HG02588 (cell line): ENCODE measurements at regions not wholly inside any gene's neighbourhood (a gene's known extent, or its start where the extent isn't known, plus 50 kb on each side); places are given as distances from the start of the nearest gene placed in this dataset.
"Not testable (repeated sequence)": the region's sequence is repeated elsewhere in the genome, so short reads cannot be mapped to it uniquely, and the experiment has no call there.

Source experiments
- ATAC-seq: cut with Tn5 transposase; IDR thresholded peaks from one replicate; pipeline ENCODE4 v1.9.1; 2021; ENCODE audit warnings: mild to moderate bottlenecking, moderate library complexity; ENCODE audit not compliant: unreplicated experiment

DNA sequence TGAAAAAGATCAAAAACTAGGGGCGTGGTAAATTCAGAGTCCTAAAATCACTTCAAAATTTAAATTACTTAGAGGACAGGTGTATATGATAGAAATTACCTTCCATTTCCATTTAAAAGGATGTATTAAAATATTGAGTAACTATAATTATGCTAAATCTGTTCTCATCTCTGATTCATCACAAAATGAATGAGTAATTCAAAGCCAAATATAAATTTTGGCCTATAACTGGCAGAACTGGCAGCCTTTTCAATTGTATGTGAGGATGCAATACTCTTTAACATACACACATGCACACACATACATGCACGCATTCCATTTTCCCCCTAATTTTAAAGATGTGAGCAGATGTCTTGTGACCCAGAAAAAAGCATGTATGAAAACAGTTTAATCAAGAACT lies 194.6 kb downstream of the EPM2A start:
- no peak for ATAC-seq

- no peak for ATAC-seq
Observed at GRCh38 chr6:145544041-145544440, 191.3 kb downstream of the EPM2A start.

GRCh38 chr6:145544514-145544913 lies 190.8 kb downstream of the EPM2A start:
- no peak for ATAC-seq

DNA sequence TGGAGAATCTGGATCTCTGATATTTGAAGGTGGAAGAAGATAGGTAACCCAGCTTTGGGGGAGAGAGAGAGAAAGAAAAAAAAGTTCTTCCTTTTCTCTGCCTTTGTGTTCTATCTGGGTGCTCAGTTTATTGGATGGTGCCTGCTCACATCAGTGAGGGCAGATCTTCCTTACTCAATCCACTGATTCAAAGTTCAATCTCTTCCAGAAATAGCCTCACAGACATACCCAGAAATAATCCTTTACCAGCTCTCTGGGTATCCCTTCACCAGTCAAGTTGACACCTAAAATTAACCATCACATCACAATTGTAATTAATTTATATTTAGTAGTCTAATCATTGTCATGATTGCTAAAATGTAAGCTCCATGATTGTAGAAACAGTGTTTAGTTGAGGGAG lies 189.1 kb downstream of the EPM2A start:
- no peak for ATAC-seq

DNA sequence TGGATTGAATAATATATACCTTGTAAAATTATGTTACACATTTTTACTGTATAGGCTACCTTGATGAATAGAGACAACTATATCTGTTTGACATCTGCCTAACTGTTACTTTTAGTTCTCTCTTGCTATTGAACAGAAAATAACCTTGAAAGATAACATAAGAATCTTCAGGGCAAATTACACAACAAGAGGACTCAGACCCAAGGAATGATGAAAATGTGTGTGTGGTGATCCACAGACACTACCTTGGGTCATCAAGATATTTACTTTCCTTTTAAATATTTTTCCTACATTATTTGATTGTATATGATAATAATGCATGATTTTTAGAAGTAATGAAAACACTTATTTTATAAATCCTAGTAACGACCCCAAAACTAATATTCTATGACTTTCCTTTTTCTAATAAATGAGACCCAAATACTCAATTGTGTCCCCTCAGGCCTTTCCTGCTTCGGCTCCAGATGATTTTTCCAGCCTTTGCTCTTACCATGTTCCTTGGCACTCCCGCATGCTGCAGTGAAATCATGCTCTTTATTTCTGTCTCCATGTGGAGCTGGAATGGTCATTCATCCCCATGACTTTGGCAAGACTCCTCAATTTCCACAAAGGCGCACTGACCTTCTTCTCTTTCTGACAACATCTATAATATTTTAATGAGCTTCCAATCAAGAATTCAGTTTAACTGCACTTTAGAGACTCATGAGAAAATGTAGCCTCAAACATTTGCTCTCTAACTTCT lies 187.6 kb downstream of the EPM2A start:
- no peak for ATAC-seq

DNA sequence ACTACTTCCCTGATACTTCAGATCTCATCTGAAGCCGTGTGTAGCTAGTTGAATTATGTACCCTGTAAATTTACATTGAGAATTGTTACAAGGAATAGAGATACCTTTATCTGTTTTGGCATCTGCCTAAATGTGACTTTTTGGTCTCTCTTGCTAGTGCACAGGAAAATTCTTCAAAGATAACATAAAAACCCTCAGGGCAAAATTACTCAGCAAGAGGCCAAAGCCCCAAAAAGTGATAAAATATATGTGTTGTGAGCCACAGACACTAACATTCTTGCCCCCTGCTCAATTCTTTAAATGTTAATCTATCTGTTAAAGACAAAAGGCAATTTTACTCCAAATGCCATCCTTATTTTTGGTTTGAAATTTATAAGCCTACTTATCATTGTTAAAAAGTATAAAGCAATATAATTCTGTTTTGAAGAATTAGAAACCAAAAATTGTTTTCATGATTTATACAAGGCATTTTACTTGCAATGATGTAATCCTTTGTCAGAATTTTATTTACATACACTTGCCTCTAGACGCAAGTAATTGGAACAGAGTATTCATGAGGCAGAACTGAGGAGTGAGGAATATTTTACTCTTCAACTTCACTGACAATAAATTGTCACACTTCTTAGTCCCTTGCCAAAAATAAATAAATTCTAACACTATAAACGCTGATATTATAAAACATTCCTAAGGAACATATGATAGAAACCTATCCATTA lies 186.2 kb downstream of the EPM2A start:
- no peak for ATAC-seq

- ATAC-seq, result no peak
Observed at GRCh38 chr6:145551164-145551563, 184.2 kb downstream of the EPM2A start.

DNA sequence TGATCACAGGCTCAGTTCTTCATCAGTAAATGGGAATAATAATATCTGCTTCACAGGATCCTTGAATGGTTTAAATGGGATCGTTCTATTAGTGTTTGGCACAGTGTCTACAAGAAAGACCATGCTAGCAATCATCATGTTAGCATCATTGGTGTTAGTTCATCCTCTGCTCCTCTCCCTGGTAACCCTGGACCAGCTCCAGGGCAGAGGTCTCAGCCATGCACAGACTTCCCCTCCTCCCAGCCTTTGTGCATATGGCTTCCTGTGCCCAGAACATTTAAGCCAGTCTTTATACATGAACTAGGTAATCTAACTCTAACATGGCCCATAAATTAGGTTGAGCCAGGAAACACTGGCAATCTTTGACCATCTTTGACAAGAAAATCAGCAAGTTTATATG lies 180.2 kb downstream of the EPM2A start:
- ATAC-seq, result no peak

GRCh38 chr6:145557474-145557873 lies 177.8 kb downstream of the EPM2A start:
- no peak for ATAC-seq

GRCh38 chr6:145559836-145560235 lies 175.5 kb downstream of the EPM2A start:
- ATAC-seq, result no peak

- no peak for ATAC-seq
Observed at GRCh38 chr6:145561095-145562072, 173.9 kb downstream of the EPM2A start.

DNA sequence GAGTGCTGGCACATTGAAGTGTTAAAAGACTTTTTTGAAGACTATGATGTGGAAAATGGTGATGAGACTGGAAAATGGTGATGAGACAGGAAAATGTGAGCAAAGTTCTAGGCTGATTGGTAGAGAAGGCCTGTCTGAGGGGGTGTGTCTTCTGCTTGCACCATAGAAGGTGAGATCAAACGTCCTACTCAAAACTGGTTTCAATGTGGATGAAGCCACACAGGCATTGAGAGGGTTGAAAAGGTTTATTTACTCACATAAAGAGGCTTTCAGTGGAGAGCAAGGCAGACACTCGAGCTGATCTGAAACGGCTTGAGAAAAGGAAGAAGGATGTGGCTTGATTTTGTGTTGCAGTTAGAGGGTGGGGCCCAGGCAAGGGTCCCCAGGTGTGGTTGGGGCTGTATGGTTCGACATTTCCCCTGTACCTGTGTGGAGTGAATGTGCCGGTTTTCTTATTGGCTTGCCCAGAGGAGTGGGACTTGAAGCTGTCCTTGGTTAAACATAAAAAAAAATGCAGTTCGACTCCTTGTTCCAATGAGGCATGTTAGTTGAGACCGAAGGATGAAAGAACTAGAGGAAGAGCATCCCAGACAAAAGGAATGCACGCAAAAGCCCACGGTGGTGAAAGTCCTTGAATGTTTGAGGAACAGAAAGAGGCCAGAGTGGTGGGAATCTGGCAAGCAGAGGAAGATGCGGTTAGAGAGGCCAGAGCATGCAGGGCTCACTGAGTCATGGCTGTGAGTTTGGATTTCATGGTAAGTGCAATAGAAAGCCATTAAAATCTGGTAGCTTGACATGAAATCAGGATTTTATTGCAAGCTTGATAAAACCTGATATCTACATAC lies 172.3 kb downstream of the EPM2A start:
- no peak for ATAC-seq

DNA sequence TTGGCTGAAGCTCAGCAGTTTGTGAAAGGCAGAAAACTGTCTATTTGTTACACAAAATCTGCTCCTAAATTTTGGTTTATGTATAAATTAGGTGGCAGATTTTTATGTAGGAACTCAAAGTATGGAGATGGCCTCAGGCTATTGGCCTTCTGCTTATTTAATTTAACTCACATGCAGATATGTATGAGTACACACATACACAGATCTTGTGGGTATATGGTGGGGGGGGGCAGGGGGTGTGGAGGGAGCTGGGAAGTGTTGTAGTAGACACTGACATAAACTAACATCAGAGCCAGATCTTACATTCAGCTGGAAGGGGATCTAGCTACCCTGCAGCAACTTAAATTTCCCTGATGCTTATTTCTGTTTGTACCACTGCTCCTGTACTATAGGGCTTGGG lies 170.8 kb downstream of the EPM2A start:
- no peak for ATAC-seq

GRCh38 chr6:145567684-145568252 lies 167.6 kb downstream of the EPM2A start:
- no peak for ATAC-seq

GRCh38 chr6:145569140-145569539 lies 166.2 kb downstream of the EPM2A start:
- no peak for ATAC-seq

- ATAC-seq, result not testable (repeated sequence)
Observed at GRCh38 chr6:145570336-145570735, 165.0 kb downstream of the EPM2A start.

DNA sequence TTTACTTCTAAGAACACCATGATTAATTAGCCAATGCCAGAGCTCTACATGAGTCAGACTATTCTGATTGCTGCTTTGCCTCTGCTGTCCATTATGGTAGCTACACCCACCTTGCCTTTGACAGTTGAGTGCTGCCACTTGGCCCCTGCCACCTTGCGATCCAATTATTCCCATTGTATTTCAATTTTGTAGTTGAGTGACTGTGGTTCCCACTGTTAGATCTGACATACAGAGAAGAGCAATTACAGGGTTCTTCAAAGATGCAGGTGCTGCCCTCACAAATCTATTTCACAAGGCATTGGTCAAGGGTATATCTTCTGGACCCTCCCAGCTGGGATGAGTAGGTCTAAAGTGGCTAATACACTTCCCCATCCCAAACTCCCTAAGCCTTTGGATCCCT lies 161.1 kb downstream of the EPM2A start:
- ATAC-seq, result not testable (repeated sequence)
